Lower leg skin (tissue), 4 donors: ENCODE measurements at regions not wholly inside any gene's neighbourhood (a gene's known extent, or its start where the extent isn't known, plus 50 kb on each side); places are given as distances from the start of the nearest gene placed in this dataset.

Experiments
- DNase-seq, 2 donors: peaks; one replicate each; pipeline ENCODE4 v3.0.0-alpha.2; 2019; ENCODE audit warnings: low spot score in 2 of 2
- H3K4me3 ChIP-seq: fragments of 200-600 bp; sonication (generic); 2 replicates; pipeline ENCODE4 v1.5.1; 2017; ENCODE audit warnings: mild to moderate bottlenecking, low read depth; ENCODE audit not compliant: poor library complexity, severe bottlenecking
- POLR2A ChIP-seq, 2 donors: fragments of 450-650 bp; IDR thresholded peaks; one replicate each; pipeline ENCODE4 v1.6.1; 2016 to 2017; ENCODE audit warnings: antibody characterized with exemption in 2 of 2, mild to moderate bottlenecking in 1 of 2, moderate library complexity in 1 of 2
- WGBS, 2 donors: methylation state at CpG; one replicate each; pipeline ENCODE4 v1.1.5; 2018; 5-methylcytosine and 5-hydroxymethylcytosine counted together
- intact Hi-C: fragments of 100-400 bp; cut with DNase I; formaldehyde crosslinking; loops from one replicate; pipeline ENCODE4 v1.15.0; 2023; ENCODE audit warnings: low total_unique reads
- TF ChIP-seq, protein P1 (sequence below), 3 donors: fragments of 450-650 bp; IDR thresholded peaks; one replicate each; pipeline ENCODE4 v1.5.1; 2016; ENCODE audit warnings: antibody characterized with exemption in 3 of 3, mild to moderate bottlenecking in 3 of 3, moderate library complexity in 2 of 3

DNA sequence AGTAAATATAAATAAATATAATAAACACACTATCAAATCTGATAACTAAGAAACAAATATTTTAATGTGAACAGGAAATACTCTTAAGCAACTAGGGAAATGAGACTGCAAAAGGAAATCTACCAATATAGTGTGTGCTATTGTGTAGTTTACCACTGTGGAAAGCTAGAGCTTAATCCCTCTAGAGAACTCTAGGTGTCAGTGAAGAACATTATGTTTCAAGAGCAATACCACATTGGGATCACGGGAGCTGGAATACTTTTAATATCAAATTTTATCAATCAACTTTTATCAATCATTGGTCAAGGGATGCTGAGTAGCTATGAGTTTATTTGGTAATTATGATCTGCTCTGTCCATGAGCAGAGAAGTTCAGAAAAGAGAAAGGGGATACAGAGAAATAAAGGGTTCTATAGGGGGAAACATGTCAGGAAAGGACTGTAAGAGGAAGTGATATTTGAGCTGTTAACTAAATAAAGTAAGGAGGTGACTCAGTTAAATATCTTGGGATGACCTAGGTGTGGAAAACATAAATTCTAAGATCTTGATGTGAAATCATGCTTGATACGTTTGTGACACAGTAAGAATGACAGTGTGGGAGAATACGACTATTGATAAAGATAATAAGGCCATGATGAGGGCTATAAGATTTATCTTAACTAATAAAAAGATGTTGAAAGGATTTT is 762.2 kb upstream of the ALCAM start:
- no peak overlapping the region for H3K4me3 ChIP-seq
- WGBS, 2 donors: 57 to 63% methylated on average over 3 of the region's 3 CpGs
- intact Hi-C loops: no loop called here
- DNase-seq: no peak
- TF ChIP-seq POLR2A (IDR thresholded peaks at IDR 0.05): no peak
- TF ChIP-seq, protein P1, sequence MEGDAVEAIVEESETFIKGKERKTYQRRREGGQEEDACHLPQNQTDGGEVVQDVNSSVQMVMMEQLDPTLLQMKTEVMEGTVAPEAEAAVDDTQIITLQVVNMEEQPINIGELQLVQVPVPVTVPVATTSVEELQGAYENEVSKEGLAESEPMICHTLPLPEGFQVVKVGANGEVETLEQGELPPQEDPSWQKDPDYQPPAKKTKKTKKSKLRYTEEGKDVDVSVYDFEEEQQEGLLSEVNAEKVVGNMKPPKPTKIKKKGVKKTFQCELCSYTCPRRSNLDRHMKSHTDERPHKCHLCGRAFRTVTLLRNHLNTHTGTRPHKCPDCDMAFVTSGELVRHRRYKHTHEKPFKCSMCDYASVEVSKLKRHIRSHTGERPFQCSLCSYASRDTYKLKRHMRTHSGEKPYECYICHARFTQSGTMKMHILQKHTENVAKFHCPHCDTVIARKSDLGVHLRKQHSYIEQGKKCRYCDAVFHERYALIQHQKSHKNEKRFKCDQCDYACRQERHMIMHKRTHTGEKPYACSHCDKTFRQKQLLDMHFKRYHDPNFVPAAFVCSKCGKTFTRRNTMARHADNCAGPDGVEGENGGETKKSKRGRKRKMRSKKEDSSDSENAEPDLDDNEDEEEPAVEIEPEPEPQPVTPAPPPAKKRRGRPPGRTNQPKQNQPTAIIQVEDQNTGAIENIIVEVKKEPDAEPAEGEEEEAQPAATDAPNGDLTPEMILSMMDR (IDR thresholded peaks at IDR 0.05): no peak

DNA sequence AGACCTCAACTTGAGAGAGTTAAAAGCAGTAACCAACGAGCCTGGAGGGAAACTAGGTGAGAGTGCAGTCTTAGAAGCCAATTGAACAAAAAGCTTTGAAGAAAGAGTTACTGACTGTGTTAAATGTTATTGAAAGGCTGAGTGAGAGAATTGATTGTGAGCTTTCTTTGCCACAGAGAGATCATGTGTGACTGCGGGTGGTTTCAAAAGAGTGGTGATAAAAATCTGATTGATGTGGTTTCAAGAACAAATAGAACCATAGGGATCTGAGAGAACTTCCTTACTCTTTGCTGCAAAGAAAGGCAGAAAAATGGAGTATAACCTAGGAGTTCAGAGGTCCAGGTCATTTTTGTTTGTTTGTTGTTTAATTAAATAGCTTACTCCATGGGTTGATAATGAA is 759.9 kb upstream of the ALCAM start:
- DNase-seq: no peak
- WGBS, 2 donors: 39 to 43% methylated on average over 2 of the region's 2 CpGs
- intact Hi-C loops: no loop called here
- H3K4me3 ChIP-seq: no peak overlapping the region
- TF ChIP-seq, protein P1 (IDR thresholded peaks at IDR 0.05): no peak
- TF ChIP-seq POLR2A (IDR thresholded peaks at IDR 0.05): no peak

DNA sequence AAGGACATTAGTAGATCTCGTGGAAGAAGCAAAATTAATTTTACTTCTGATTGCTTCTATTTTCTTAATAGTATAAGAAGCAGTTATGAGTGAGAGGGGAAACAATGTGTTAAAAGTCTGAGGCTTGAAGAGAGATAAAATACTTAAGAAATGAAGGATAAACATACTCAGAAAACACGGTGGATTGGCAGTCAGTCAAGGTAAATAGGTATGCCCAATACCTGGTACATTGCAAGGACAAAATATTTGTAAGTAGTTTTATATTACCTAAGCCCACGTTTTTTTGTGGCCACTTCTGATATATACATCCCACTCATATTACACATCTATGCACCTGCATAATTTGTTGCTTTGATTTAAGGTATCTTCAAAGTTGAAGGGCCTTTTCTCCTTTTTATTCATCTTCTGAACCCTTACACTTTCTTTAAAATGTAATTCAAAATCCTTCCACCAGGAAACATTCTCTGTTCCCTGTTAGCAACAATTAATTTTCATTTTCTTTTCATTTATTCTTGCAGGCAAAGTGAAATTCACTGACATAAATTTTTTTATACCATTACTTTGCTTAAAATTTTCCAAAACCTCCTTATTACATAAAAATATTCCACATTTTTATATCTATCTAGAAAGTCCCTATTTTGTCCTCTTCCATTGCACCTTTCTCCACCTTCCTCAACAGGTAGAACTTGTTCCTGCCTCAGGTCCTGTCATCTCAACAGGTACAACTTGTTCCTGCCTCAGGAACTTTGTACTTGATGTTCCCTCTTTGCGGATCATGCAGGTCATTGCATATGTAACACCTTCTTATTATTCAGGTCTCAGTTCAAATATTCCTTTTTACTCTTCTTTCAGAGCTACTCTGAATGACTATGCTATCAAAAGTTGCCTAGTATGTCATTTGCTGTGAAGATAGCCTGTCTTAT is 755.7 kb upstream of the ALCAM start:
- intact Hi-C loops: no loop called here
- TF ChIP-seq, protein P1 (IDR thresholded peaks at IDR 0.05): no peak
- no peak for TF ChIP-seq POLR2A (IDR thresholded peaks at IDR 0.05)
- no peak overlapping the region for H3K4me3 ChIP-seq
- WGBS, 2 donors: 51 to 55% methylated on average over 4 of the region's 4 CpGs
- DNase-seq: no peak

DNA sequence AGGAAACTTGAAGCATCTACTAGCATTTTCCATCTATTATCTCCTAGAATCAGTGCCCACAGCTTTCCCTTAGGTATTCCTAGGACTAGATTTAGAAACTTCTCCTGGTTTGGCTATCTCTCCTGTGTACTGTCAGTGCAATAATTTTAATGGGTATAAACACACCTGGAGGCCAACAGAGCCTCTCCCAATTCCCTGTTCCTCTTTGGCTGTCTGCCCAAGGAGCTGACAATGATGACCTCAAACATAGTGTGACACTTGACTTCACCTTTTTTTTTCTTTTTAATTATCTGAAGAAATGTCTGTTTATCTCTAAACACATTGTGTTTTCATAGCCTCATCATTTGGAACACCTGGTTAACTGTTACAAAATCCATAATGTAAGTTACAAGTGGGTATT is 754.5 kb upstream of the ALCAM start:
- DNase-seq: peak in 1 of 2 donors; percentile 20
- intact Hi-C loops: no loop called here
- TF ChIP-seq, protein P1 (IDR thresholded peaks at IDR 0.05): no peak
- TF ChIP-seq POLR2A (IDR thresholded peaks at IDR 0.05): no peak
- no peak overlapping the region for H3K4me3 ChIP-seq

DNA sequence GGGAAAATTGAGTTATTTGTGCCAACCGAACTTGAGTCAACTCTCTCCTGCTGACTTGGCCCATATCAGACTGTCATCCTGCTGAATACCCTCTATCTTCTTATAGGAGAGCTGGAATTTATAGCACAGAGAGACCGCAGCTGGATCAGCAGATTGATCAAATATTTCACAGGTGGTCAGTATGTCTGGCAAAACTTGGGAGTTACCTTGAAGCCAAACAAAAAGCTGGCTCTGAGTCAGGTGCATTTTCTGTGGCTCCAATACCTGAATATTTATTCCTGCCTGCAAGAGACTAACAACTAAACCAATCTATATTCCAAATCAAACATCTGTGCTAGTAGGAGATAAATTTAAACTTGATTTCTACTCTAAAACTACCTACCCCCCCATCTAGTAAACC is 752.1 kb upstream of the ALCAM start:
- DNase-seq: no peak
- 80 to 81% methylated on average over 2 of the region's 2 CpGs for WGBS, 2 donors
- no peak overlapping the region for H3K4me3 ChIP-seq
- intact Hi-C loops: no loop called here
- no peak for TF ChIP-seq POLR2A (IDR thresholded peaks at IDR 0.05)
- TF ChIP-seq, protein P1 (IDR thresholded peaks at IDR 0.05): no peak
